ENCODE measurements at regions not wholly inside any gene's neighbourhood (a gene's known extent, or its start where the extent isn't known, plus 50 kb on each side); places are given as distances from the start of the nearest gene placed in this dataset.

DNA sequence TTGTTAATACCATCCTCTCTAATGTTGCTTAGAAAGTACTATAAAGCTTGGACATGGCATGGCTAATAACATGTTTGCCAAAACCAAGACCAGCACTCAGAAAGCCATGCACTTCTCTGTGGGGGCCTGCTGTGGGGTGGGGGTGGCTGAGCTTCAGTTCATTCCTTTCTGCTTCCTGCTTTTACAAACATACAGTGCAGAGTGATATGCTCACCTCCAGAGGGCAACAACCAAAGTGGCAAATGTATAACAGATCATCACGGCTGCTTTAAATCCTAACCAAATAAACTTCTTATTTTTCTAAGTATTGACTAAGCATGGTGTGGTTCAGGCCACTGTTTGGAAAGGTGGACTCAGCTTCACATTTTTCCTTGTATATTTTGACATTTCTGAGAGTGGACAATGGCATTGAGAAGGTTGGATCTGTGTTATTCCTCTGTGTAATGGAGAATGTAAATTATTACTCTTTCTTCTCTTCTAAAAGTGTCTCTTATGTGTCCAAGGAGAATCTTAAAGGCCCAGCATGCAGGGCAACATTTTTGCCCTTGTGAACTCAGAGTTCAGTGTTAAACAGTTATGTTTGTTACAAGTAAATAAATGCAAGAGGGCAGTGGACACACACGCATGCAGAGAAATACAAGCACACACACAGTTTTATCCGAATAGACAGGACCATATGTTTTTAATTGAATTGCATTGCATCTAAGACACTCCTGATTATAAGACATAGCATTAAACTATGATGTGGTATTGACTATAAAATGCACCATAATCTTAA, 186.1 kb downstream of the HERPUD2 start:
- TF ChIP-seq, protein P1, sequence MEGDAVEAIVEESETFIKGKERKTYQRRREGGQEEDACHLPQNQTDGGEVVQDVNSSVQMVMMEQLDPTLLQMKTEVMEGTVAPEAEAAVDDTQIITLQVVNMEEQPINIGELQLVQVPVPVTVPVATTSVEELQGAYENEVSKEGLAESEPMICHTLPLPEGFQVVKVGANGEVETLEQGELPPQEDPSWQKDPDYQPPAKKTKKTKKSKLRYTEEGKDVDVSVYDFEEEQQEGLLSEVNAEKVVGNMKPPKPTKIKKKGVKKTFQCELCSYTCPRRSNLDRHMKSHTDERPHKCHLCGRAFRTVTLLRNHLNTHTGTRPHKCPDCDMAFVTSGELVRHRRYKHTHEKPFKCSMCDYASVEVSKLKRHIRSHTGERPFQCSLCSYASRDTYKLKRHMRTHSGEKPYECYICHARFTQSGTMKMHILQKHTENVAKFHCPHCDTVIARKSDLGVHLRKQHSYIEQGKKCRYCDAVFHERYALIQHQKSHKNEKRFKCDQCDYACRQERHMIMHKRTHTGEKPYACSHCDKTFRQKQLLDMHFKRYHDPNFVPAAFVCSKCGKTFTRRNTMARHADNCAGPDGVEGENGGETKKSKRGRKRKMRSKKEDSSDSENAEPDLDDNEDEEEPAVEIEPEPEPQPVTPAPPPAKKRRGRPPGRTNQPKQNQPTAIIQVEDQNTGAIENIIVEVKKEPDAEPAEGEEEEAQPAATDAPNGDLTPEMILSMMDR (conservative IDR thresholded peaks at IDR 0.05 in 1 of 2, IDR thresholded peaks at IDR 0.05 in 1 of 2; ENCODE audit: extremely low read depth in 1 of 2, insufficient read depth in 1 of 2, low read depth in 1 of 2, low read length in 2 of 2), result no peak
- TF ChIP-seq EZH2 (IDR thresholded peaks at IDR 0.05; ENCODE audit: borderline replicate concordance, low read length), result no peak

All from mammary epithelial cell (primary cell).